ENCODE measurements at regions not wholly inside any gene's neighbourhood (a gene's known extent, or its start where the extent isn't known, plus 50 kb on each side); places are given as distances from the start of the nearest gene placed in this dataset.

- DNase-seq = no peak
Observed at GRCh38 chr14:99067141-99067920, 204.7 kb downstream of the BCL11B start.

- no peak for DNase-seq
Observed at GRCh38 chr14:99067927-99068326, 204.1 kb downstream of the BCL11B start.

- no peak for DNase-seq
Observed at GRCh38 chr14:99069946-99070345, 202.1 kb downstream of the BCL11B start.

- no peak for DNase-seq
Observed at GRCh38 chr14:99072433-99072832, 199.6 kb downstream of the BCL11B start.

GRCh38 chr14:99072956-99073355 lies 199.0 kb downstream of the BCL11B start:
- DNase-seq = no peak

- DNase-seq = no peak
Observed at GRCh38 chr14:99073431-99073830, 198.6 kb downstream of the BCL11B start.

- DNase-seq = no peak
Observed at GRCh38 chr14:99075061-99075460, 196.9 kb downstream of the BCL11B start.

GRCh38 chr14:99075771-99076375 lies 196.1 kb downstream of the BCL11B start:
- no peak for DNase-seq

GRCh38 chr14:99077076-99077843 lies 194.7 kb downstream of the BCL11B start:
- no peak for DNase-seq

GRCh38 chr14:99077844-99078236 lies 194.2 kb downstream of the BCL11B start:
- no peak for DNase-seq

- no peak for DNase-seq
Observed at GRCh38 chr14:99078426-99078825, 193.6 kb downstream of the BCL11B start.

- DNase-seq = no peak
Observed at GRCh38 chr14:99079061-99079727, 192.8 kb downstream of the BCL11B start.

- no peak for DNase-seq
Observed at GRCh38 chr14:99080306-99080705, 191.7 kb downstream of the BCL11B start.

- no peak for DNase-seq
Observed at GRCh38 chr14:99081156-99081765, 190.7 kb downstream of the BCL11B start.

- no peak for DNase-seq
Observed at GRCh38 chr14:99081880-99082279, 190.1 kb downstream of the BCL11B start.

- no peak for DNase-seq
Observed at GRCh38 chr14:99093532-99094517, 178.2 kb downstream of the BCL11B start.

GRCh38 chr14:99094901-99095300 lies 177.1 kb downstream of the BCL11B start:
- DNase-seq = no peak

- DNase-seq = no peak
Observed at GRCh38 chr14:99095369-99095768, 176.6 kb downstream of the BCL11B start.

GRCh38 chr14:99098199-99098598 lies 173.8 kb downstream of the BCL11B start:
- DNase-seq = no peak

- no peak for DNase-seq
Observed at GRCh38 chr14:99099051-99099787, 172.8 kb downstream of the BCL11B start.

All from DMS53 (cell line).